ENCODE measurements at regions not wholly inside any gene's neighbourhood (a gene's known extent, or its start where the extent isn't known, plus 50 kb on each side); places are given as distances from the start of the nearest gene placed in this dataset.

GRCh38 chr20:6715401-6715941 is 52.0 kb upstream of the BMP2 start:
- H3K36me3 Mint-ChIP-seq, result no peaks in the 10 kb centered on the region
- H3K27me3 Mint-ChIP-seq, result peaks cover 0 to 14% of the 10 kb centered on the region in 2 donors
- no peaks in the 10 kb centered on the region for H3K4me1 Mint-ChIP-seq (ENCODE audit: low read depth in 2 of 2)
- DNase-seq (ENCODE audit: low spot score) (no peak), ATAC-seq (no peak)
- no peaks in the 10 kb centered on the region for H3K9me3 Mint-ChIP-seq
- no peak overlapping the region for H3K27ac Mint-ChIP-seq
- no peak overlapping the region for H3K4me3 Mint-ChIP-seq

- Mint-ChIP-seq H3K9me3 (no peaks in the 10 kb centered on the region), H3K27me3 (peaks cover 0 to 11% of the 10 kb centered on the region in 2 donors), H3K4me3 (no peak overlapping the region), H3K27ac (no peak overlapping the region), H3K4me1 (ENCODE audit: low read depth in 2 of 2) (no peaks in the 10 kb centered on the region), H3K36me3 (no peaks in the 10 kb centered on the region)
- DNase-seq (ENCODE audit: low spot score) (no peak), ATAC-seq (no peak)
Observed at GRCh38 chr20:6714279-6714711, 53.2 kb upstream of the BMP2 start.

- no peak overlapping the region for H3K27ac Mint-ChIP-seq
- no peak for ATAC-seq
- no peaks in the 10 kb centered on the region for H3K9me3 Mint-ChIP-seq
- peaks cover 0 to 2% of the 10 kb centered on the region in 2 donors for H3K27me3 Mint-ChIP-seq
- DNase-seq (ENCODE audit: low spot score), result no peak
- H3K4me1 Mint-ChIP-seq (ENCODE audit: low read depth in 2 of 2), result peaks cover 0 to 3% of the 10 kb centered on the region in 2 donors
- no peak overlapping the region for H3K4me3 Mint-ChIP-seq
- H3K36me3 Mint-ChIP-seq, result no peaks in the 10 kb centered on the region
Observed at GRCh38 chr20:6711951-6712649, 55.4 kb upstream of the BMP2 start.

DNA sequence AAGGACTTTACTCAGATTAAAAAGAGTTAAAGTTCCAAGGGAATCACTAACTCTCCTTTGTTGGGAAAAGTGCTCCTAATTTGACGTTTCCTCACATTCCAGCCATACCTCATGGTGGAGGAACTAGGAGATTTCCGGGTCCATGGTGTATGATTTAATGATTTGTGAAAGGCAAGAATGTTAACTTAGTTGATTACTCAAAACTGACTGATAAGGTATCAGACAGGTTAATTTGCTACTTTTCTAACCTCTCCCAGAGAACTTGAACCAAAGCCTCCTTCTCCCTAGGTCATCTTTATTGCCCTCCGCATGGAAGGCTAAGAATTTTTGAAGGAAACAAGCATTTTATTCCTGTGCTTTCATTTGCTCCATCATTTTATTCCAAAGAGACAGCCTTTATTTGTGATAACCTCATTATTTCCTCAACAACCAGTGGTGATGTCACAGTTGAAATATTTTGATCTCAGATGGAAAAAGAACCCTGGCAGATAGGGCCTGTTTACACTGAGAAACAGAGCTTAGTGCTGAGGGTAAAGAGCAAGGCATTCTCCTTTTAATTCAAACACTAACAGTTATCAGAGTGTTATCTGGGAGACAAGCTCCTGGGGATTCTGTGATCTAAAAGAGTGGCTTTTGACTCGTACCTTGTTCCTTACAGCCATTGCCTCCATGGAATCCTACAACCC is 57.4 kb upstream of the BMP2 start:
- DNase-seq (ENCODE audit: low spot score) (no peak), ATAC-seq (no peak)
- peaks cover 0 to 2% of the 10 kb centered on the region in 2 donors for H3K27me3 Mint-ChIP-seq
- no peaks in the 10 kb centered on the region for H3K9me3 Mint-ChIP-seq
- H3K27ac Mint-ChIP-seq, result no peak overlapping the region
- H3K4me3 Mint-ChIP-seq, result no peak overlapping the region
- H3K36me3 Mint-ChIP-seq, result no peaks in the 10 kb centered on the region
- peaks cover 0 to 17% of the 10 kb centered on the region in 2 donors for H3K4me1 Mint-ChIP-seq (ENCODE audit: low read depth in 2 of 2)

DNA sequence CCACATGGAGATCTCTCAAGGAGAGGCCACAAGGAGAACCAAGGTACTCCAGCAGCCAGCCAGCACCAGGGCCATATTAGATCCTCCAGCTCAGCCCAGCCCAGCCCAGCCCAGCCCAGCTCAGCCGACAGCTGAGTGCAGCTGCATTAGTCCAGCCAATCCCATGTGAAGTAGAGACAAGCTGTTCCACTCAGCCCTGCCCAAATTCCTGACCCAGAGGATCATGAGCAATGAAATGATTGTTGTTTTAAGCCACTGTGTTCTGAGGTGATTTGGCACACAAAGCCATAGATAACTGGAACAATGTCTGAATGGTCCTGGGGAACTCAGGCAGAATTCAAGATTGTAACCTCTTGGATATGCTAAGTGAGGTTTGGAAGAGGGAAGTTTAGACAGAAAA is 59.5 kb upstream of the BMP2 start:
- peaks cover 0 to 21% of the 10 kb centered on the region in 2 donors for H3K4me1 Mint-ChIP-seq (ENCODE audit: low read depth in 2 of 2)
- no peaks in the 10 kb centered on the region for H3K36me3 Mint-ChIP-seq
- no peak overlapping the region for H3K27ac Mint-ChIP-seq
- no peaks in the 10 kb centered on the region for H3K9me3 Mint-ChIP-seq
- ATAC-seq (no peak), DNase-seq (ENCODE audit: low spot score) (no peak)
- peaks cover 0 to 2% of the 10 kb centered on the region in 2 donors for H3K27me3 Mint-ChIP-seq
- H3K4me3 Mint-ChIP-seq, result no peak overlapping the region

DNA sequence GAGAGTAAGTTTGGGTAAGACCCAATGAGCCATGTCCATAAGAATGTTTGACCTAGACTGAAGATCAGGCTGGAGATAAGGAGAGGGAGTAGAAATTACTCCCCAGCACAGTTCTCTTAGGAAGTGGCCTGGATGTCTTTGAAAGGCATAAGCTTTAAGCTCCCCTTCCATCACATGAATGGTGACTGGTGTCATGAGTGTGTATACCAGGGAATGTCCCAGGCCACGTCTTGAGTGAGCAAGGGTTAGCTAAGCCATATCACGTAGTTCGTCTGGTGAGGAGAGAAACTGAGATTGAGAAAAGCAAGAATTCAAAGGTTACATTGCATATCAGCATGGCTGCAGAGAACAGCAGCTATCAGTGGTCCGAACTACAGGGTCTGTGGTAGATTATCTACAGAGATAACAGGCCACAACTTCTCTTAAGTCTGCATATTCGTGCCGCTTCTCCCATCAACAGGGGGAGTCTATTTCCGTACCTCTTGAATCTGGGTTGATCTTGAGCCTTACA is 60.1 kb upstream of the BMP2 start:
- H3K27me3 Mint-ChIP-seq, result peaks cover 0 to 2% of the 10 kb centered on the region in 2 donors
- ATAC-seq, result no peak
- no peaks in the 10 kb centered on the region for H3K36me3 Mint-ChIP-seq
- H3K4me3 Mint-ChIP-seq, result no peak overlapping the region
- DNase-seq (ENCODE audit: low spot score), result no peak
- H3K9me3 Mint-ChIP-seq, result no peaks in the 10 kb centered on the region
- H3K27ac Mint-ChIP-seq, result no peak overlapping the region
- H3K4me1 Mint-ChIP-seq (ENCODE audit: low read depth in 2 of 2), result peaks cover 0 to 21% of the 10 kb centered on the region in 2 donors

DNA sequence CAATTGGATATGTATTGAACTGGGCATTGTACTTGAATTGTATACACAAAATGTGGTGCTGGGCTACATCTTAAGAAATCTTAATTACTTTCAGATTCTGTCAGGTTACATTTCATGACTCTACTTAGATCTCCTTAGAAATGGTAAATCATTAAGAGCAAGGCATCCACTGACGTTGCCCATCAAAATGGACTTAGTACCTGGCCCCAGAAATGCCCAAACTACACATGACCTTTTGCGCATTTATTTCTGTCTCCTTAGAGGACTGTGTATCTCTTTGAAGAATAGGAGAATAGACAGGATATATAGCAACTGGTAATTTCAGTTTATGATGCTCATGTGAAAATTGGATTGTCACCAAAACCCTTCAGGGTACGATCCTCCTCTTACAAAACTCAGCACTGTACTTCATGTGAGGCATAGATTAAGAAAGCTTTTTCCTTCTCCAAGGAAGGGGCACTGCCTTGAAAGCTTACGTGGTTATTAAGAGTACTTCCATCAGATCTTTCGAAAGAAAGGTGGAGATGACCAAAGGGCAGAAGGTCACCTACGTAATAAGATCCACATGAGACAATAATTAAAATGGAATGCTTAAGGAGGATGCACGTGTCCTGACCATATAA is 61.4 kb upstream of the BMP2 start:
- Mint-ChIP-seq H3K36me3 (no peaks in the 10 kb centered on the region), H3K4me3 (no peak overlapping the region), H3K9me3 (no peaks in the 10 kb centered on the region), H3K27me3 (no peaks in the 10 kb centered on the region), H3K4me1 (ENCODE audit: low read depth in 2 of 2) (peaks cover 5 to 25% of the 10 kb centered on the region in 2 donors), H3K27ac (no peak overlapping the region)
- ATAC-seq (no peak), DNase-seq (ENCODE audit: low spot score) (no peak)

DNA sequence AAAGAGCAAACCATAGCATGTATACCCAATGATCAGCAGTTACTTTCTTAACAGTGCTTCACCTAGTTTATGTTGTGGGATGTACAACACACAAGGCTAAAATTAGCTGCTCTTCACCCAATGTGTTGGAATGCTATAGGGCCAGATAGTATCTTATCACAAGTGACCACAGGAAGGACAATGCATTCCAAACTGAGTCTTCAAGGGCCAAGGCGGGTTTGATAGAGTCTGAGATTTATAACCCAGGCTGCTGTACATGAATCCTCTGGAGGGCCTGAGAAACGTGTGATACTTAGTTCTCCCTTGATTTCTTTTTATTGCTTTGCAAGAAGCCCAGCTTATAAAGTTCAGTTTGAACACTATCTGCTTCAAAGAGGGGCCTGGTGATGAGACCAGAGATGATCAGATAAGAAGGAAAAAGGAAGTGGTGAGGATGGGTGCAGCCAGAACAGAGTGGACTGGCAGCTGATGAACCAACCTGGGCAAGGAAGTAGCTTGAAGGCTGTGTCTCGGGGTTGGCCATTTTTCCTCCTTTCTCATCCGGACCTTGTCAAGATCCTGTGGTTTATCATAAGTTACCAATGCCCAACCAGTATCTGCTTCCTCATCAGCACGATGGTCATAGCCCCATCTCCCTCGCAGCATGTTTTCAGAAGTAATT is 62.2 kb upstream of the BMP2 start:
- no peaks in the 10 kb centered on the region for H3K27me3 Mint-ChIP-seq
- H3K27ac Mint-ChIP-seq, result no peak overlapping the region
- no peak overlapping the region for H3K4me3 Mint-ChIP-seq
- H3K4me1 Mint-ChIP-seq (ENCODE audit: low read depth in 2 of 2), result peaks cover 5 to 31% of the 10 kb centered on the region in 2 donors
- no peaks in the 10 kb centered on the region for H3K36me3 Mint-ChIP-seq
- no peak for DNase-seq (ENCODE audit: low spot score)
- ATAC-seq, result no peak
- H3K9me3 Mint-ChIP-seq, result no peaks in the 10 kb centered on the region

DNA sequence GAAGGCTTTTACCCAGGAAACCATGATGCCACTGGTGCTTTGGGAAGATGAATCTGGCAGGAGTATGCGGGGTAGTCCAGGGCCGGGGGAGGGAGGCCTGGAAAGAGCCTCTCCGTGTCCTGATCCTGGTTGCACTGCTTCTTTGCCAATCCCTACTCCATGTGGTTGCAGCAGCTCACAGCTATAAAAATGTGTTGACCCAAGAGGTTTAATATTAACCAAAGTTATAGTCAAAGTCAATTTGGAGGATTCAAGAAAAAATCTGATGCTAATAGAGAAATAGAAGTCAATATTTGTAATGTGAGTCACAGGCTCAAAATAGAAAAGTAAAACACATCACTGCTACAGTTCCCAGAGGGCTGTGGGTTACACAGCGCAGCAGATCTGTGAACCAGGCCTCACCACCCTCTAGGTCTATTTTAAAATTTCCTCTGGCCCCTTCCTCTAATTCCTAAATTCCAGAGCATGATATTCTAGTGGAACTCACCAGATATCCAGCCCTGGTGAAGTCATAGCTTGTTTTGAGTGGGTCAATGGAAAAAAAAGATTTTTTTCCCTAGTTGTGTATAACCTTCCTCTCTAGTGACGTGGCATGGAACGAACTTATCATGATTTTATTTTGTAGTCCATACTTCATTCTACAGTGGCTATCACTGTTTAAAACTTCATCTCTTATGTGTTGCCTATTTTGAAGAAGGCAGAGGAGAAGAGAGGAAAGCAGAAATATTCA is 63.2 kb upstream of the BMP2 start:
- Mint-ChIP-seq H3K36me3 (peaks cover 4% of the 10 kb centered on the region), H3K27ac (no peak overlapping the region), H3K4me3 (no peak overlapping the region), H3K27me3 (peaks cover 0 to 5% of the 10 kb centered on the region in 2 donors), H3K4me1 (ENCODE audit: low read depth in 2 of 2) (peaks cover 5 to 31% of the 10 kb centered on the region in 2 donors), H3K9me3 (no peaks in the 10 kb centered on the region)
- no peak for DNase-seq (ENCODE audit: low spot score)
- ATAC-seq, result no peak

DNA sequence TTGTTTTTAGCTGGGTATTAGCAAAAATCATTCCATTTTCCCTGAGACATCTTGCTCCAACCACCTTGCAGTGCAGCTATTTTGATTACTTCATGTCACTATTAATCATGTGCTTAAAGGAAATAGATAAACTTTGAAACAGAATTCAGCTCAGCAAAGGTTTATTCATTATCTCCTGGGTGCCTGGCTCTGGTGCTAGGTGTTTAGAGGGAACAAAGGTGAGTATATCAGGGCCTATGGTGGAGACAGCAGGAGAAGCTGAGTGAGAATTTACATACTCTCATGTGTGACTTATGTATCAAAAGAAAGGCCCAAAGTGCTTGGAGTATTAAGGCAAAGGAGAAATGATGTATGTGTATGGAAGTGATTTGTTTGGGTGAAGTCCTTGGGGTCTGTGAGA is 63.8 kb upstream of the BMP2 start:
- Mint-ChIP-seq H3K4me1 (ENCODE audit: low read depth in 2 of 2) (peaks cover 5 to 31% of the 10 kb centered on the region in 2 donors), H3K27ac (no peak overlapping the region), H3K27me3 (peaks cover 0 to 6% of the 10 kb centered on the region in 2 donors), H3K9me3 (no peaks in the 10 kb centered on the region), H3K4me3 (no peak overlapping the region), H3K36me3 (peaks cover 5% of the 10 kb centered on the region)
- DNase-seq (ENCODE audit: low spot score) (no peak), ATAC-seq (no peak)

- no peak for ATAC-seq
- H3K9me3 Mint-ChIP-seq, result no peaks in the 10 kb centered on the region
- no peak for DNase-seq (ENCODE audit: low spot score)
- H3K4me3 Mint-ChIP-seq, result no peak overlapping the region
- H3K36me3 Mint-ChIP-seq, result peaks cover 5% of the 10 kb centered on the region
- H3K4me1 Mint-ChIP-seq (ENCODE audit: low read depth in 2 of 2), result peaks cover 5 to 31% of the 10 kb centered on the region in 2 donors
- H3K27me3 Mint-ChIP-seq, result peaks cover 0 to 6% of the 10 kb centered on the region in 2 donors
- no peak overlapping the region for H3K27ac Mint-ChIP-seq
Observed at GRCh38 chr20:6703047-6703446, 64.4 kb upstream of the BMP2 start.

DNA sequence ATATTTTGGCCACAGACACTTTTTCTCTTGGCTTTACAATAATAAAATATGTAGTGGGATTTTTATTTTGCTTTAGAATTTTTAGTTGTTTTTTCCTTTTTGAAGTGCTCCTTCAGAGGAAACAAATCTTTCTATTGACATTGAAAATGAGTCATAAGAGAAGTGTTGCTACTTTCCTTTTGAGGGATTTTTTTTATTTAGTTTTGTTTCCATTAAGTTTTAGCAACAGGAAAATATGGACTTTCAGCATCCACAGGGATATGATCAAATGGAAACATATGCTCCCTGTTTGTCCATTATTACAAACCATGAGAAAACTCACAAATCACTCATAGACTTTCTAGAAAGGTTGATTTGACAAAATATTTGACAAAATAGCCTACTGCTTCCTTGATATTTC is 65.3 kb upstream of the BMP2 start:
- no peak overlapping the region for H3K27ac Mint-ChIP-seq
- no peak for DNase-seq (ENCODE audit: low spot score)
- no peak for ATAC-seq
- H3K9me3 Mint-ChIP-seq, result no peaks in the 10 kb centered on the region
- peaks cover 5% of the 10 kb centered on the region for H3K36me3 Mint-ChIP-seq
- H3K27me3 Mint-ChIP-seq, result peaks cover 0 to 6% of the 10 kb centered on the region in 2 donors
- peaks cover 5 to 28% of the 10 kb centered on the region in 2 donors for H3K4me1 Mint-ChIP-seq (ENCODE audit: low read depth in 2 of 2)
- no peak overlapping the region for H3K4me3 Mint-ChIP-seq
